ENCODE measurements at regions not wholly inside any gene's neighbourhood (a gene's known extent, or its start where the extent isn't known, plus 50 kb on each side); places are given as distances from the start of the nearest gene placed in this dataset.
"Not testable (repeated sequence)": the region's sequence is repeated elsewhere in the genome, so short reads cannot be mapped to it uniquely, and the experiment has no call there.

DNA sequence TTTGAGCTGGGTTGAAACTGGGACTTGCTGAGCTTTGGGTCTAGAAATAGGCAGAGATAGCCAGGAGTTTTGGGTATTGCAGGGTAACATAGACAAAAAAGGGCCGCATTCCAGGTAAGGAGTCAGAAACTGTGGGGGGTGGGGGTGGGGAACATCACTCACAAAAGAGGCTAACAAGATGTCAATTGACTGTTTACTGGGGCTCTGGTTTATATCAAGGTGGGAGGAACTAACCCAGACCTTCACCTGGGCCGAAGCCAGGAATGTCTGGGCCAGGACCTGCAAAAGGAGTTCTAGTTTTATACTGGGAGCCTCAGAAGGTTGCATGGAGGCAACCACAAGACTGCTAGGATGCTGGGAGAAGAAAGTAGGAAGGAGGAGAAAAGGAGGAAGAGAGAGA, 154.4 kb downstream of the EMP1 start:
- no peak for DNase-seq (ENCODE audit: low spot score)

DNA sequence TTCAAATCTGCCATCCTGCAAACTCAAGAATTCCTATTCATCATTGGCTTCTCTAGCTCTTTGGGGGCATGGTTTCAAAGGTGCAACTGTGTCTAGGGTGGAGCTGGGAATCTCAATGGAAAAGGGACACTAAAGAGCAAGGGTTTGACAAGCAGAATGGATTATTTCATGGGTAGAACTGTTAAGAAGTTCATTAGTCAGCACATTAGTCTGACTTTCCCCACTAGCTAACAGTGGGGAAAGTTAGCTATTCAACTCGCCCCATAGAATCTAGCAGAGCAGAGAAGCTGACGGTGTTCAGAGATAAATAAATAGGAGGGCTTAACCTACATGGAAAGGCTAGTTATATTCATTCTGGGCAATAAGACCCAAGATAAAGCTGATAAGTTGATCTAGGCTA, 153.9 kb downstream of the EMP1 start:
- DNase-seq (ENCODE audit: low spot score), result no peak

GRCh38 chr12:13348464-13348863, 151.9 kb downstream of the EMP1 start:
- DNase-seq (ENCODE audit: low spot score), result no peak

- no peak for DNase-seq (ENCODE audit: low spot score)
Measured at GRCh38 chr12:13347241-13348043, 150.9 kb downstream of the EMP1 start.

GRCh38 chr12:13345722-13346121, 149.2 kb downstream of the EMP1 start:
- DNase-seq (ENCODE audit: low spot score), result no peak

DNA sequence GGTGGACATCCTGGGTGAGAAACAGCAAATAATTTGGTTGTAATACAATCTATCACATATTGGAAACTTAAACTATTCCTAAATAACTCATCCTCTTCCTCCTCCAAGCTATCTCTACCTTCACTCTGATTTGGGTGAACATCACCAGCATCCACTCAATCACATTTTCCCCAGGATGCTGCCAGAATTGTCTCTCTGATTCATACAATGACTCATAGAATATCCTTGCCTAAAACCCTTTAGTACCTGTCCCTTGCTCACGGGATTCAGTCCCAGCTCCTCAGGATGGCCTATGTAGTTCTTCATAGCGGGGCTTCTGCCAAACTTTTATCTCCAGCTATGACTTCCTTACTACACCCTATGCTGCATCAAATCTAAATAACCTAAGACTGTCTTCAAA, 146.8 kb downstream of the EMP1 start:
- no peak for DNase-seq (ENCODE audit: low spot score)

GRCh38 chr12:13342971-13343370, 146.4 kb downstream of the EMP1 start:
- no peak for DNase-seq (ENCODE audit: low spot score)

GRCh38 chr12:13340149-13340548, 143.6 kb downstream of the EMP1 start:
- DNase-seq (ENCODE audit: low spot score), result no peak

- no peak for DNase-seq (ENCODE audit: low spot score)
Measured at GRCh38 chr12:13339538-13339937, 143.0 kb downstream of the EMP1 start.

GRCh38 chr12:13339091-13339490, 142.6 kb downstream of the EMP1 start:
- DNase-seq (ENCODE audit: low spot score), result no peak

- no peak for DNase-seq (ENCODE audit: low spot score)
Measured at GRCh38 chr12:13337791-13338190, 141.3 kb downstream of the EMP1 start.

- DNase-seq (ENCODE audit: low spot score), result no peak
Measured at GRCh38 chr12:13336216-13336615, 139.7 kb downstream of the EMP1 start.

DNA sequence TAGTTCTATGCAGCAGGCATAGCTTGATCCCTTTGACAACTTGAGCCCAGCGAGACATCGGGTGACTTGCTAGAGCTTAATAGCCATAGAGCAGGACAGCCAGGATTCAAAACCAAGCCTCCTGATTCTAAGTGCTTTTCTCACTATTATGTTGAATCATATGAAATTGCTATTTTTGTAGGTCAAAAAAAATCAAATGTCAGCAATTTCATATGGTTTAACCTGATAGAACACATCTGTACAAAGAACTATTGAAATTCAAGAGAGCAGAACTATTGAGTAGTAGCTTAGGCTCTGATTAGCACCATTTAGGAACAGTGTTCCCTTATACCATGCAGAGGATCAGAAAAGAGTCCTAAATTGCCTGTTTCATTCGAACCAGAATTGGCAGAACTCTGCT, 132.0 kb downstream of the EMP1 start:
- DNase-seq (ENCODE audit: low spot score), result no peak

GRCh38 chr12:13326076-13326475, 129.6 kb downstream of the EMP1 start:
- no peak for DNase-seq (ENCODE audit: low spot score)

DNA sequence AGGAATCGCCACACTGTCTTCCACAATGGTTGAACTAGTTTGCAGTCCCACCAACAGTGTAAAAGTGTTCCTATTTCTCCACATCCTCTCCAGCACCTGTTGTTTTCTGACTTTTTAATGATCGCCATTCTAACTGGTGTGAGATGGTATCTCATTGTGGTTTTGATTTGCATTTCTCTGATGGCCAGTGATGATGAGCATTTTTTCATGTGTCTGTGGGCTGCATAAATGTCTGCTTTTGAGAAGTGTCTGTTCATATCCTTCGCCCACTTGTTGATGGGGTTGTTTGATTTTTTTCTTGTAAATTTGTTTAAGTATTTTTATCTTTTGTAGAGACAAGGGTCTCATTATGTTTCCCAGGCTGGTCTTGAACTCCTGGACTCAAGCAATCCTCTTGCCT, 128.5 kb downstream of the EMP1 start:
- DNase-seq (ENCODE audit: low spot score), result not testable (repeated sequence)

GRCh38 chr12:13318231-13319015, 121.9 kb downstream of the EMP1 start:
- no peak for DNase-seq (ENCODE audit: low spot score)

GRCh38 chr12:13316587-13317246, 120.2 kb downstream of the EMP1 start:
- DNase-seq (ENCODE audit: low spot score), result no peak

- DNase-seq (ENCODE audit: low spot score), result no peak
Measured at GRCh38 chr12:13313886-13314285, 117.4 kb downstream of the EMP1 start.

DNA sequence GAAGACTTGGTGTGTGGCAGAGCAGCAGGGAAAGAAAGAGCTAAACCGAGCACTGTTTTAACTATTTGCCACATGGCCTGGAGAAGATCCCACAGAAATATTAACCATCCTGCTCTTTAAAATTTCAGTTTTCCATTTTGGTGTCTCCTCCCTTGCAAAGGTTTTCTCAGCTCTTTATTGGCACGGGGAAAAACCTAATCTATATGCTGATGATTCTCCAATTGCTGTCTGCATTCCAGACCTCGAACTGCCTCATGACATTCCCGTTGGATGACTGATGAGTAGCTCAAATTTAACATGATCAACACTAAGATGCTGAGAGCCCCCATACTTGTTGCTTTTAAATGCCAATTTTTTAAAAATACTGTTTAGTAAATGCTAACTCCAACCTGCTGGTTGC, 115.0 kb downstream of the EMP1 start:
- DNase-seq (ENCODE audit: low spot score), result no peak

GRCh38 chr12:13307143-13307816, 110.8 kb downstream of the EMP1 start:
- no peak for DNase-seq (ENCODE audit: low spot score)

- DNase-seq (ENCODE audit: low spot score), result no peak
Measured at GRCh38 chr12:13304924-13305323, 108.4 kb downstream of the EMP1 start.

DNA sequence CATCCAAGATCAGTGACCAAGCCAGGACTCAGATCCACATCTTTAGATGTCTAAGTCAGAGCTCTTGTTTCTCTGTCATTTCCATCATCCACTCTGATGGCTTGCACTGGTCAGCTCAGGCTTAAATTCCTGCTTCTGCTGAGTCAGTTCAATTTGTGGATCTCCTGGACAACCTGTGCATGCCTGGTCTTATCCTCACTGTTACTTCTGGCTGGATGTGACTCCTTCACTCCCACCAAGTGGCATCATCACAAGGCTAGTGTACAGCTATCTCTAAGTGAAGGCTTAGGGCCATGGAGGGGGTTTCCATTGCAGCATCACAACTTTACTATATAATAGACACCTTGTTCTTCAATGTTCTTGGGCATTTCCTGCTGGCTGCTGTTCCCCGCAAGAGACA, 102.9 kb downstream of the EMP1 start:
- DNase-seq (ENCODE audit: low spot score), result no peak
